22Rv1 (cell line): ENCODE measurements at regions not wholly inside any gene's neighbourhood (a gene's known extent, or its start where the extent isn't known, plus 50 kb on each side); places are given as distances from the start of the nearest gene placed in this dataset.

Experiments used
- ZFX ChIP-seq: fragments of 450-650 bp; IDR thresholded peaks from 2 replicates; pipeline ENCODE4 v1.6.1; 2017; ENCODE audit warnings: antibody characterized with exemption, borderline replicate concordance
- TF ChIP-seq, protein P1 (sequence below): fragments of 450-650 bp; IDR thresholded peaks from 2 replicates; pipeline ENCODE4 v1.5.1; 2017; ENCODE audit warnings: mild to moderate bottlenecking

GRCh38 chr3:166478356-166478755 lies 641.1 kb upstream of the BCHE start:
- TF ChIP-seq, protein P1, sequence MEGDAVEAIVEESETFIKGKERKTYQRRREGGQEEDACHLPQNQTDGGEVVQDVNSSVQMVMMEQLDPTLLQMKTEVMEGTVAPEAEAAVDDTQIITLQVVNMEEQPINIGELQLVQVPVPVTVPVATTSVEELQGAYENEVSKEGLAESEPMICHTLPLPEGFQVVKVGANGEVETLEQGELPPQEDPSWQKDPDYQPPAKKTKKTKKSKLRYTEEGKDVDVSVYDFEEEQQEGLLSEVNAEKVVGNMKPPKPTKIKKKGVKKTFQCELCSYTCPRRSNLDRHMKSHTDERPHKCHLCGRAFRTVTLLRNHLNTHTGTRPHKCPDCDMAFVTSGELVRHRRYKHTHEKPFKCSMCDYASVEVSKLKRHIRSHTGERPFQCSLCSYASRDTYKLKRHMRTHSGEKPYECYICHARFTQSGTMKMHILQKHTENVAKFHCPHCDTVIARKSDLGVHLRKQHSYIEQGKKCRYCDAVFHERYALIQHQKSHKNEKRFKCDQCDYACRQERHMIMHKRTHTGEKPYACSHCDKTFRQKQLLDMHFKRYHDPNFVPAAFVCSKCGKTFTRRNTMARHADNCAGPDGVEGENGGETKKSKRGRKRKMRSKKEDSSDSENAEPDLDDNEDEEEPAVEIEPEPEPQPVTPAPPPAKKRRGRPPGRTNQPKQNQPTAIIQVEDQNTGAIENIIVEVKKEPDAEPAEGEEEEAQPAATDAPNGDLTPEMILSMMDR: no peak
- no peak for TF ChIP-seq ZFX
